GM23248 (cell line): ENCODE measurements at regions not wholly inside any gene's neighbourhood (a gene's known extent, or its start where the extent isn't known, plus 50 kb on each side); places are given as distances from the start of the nearest gene placed in this dataset.

Experiments used
- EZH2 ChIP-seq: fragments of 200-600 bp; sonication (generic); IDR thresholded peaks from 2 replicates; pipeline ENCODE4 v1.6.1; 2018; ENCODE audit warnings: antibody characterized with exemption, mild to moderate bottlenecking; ENCODE audit not compliant: insufficient read depth, poor library complexity, severe bottlenecking
- EZH2phosphoT487 ChIP-seq: fragments of 200-600 bp; sonication (generic); IDR thresholded peaks from 2 replicates; pipeline ENCODE4 v1.6.1; 2018; ENCODE audit warnings: antibody characterized with exemption, moderate library complexity, mild to moderate bottlenecking, low read depth; ENCODE audit not compliant: insufficient read depth

GRCh38 chr14:56895154-56895553 is 84.9 kb upstream of the OTX2 start:
- TF ChIP-seq EZH2 = no peak
- TF ChIP-seq EZH2phosphoT487 = no peak
